Testis (tissue), 2 donors: ENCODE measurements at regions not wholly inside any gene's neighbourhood (a gene's known extent, or its start where the extent isn't known, plus 50 kb on each side); places are given as distances from the start of the nearest gene placed in this dataset.

ENCODE experiments used
- POLR2A ChIP-seq: fragments of 450-650 bp; IDR thresholded peaks from one replicate; pipeline ENCODE4 v1.6.1; 2017; ENCODE audit warnings: antibody characterized with exemption, mild to moderate bottlenecking, moderate library complexity
- TF ChIP-seq, protein P1 (sequence below), 3 experiments: fragments of 450-650 bp in 2 of 3; fragments of 200-600 bp in 1 of 3; sonication (generic) in 1 of 3; IDR thresholded peaks; one replicate each; pipeline ENCODE4 v1.5.1; 2016 to 2019; ENCODE audit warnings: antibody characterized with exemption in 3 of 3, mild to moderate bottlenecking in 2 of 3, moderate library complexity in 1 of 3

DNA sequence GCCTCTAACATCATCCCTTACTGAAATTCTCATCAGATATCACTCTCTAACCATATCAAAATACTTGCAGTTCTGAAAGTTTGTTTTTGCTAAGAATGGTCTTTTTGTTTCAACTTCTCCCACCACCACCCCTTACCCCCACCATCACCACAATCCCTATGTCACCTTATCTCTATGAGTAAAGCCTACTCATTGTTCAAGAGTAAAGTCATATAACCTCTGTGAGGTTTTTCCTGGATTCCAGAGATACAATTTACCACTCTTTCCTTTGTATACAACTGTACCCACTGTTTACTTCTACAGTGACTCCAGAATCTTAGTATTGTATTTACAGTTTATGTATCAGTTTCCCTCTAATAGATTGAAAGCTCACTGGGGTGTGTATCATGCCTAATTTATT lies 158.0 kb upstream of the PCDH10 start:
- TF ChIP-seq, protein P1, sequence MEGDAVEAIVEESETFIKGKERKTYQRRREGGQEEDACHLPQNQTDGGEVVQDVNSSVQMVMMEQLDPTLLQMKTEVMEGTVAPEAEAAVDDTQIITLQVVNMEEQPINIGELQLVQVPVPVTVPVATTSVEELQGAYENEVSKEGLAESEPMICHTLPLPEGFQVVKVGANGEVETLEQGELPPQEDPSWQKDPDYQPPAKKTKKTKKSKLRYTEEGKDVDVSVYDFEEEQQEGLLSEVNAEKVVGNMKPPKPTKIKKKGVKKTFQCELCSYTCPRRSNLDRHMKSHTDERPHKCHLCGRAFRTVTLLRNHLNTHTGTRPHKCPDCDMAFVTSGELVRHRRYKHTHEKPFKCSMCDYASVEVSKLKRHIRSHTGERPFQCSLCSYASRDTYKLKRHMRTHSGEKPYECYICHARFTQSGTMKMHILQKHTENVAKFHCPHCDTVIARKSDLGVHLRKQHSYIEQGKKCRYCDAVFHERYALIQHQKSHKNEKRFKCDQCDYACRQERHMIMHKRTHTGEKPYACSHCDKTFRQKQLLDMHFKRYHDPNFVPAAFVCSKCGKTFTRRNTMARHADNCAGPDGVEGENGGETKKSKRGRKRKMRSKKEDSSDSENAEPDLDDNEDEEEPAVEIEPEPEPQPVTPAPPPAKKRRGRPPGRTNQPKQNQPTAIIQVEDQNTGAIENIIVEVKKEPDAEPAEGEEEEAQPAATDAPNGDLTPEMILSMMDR (IDR thresholded peaks at IDR 0.05) = no peak
- TF ChIP-seq POLR2A = no peak
